Body of pancreas (tissue), 4 donors: ENCODE measurements at regions not wholly inside any gene's neighbourhood (a gene's known extent, or its start where the extent isn't known, plus 50 kb on each side); places are given as distances from the start of the nearest gene placed in this dataset.

ENCODE experiments used
- ATAC-seq: fragments of 150-250 bp; one replicate; pipeline ENCODE4 v1.9.1; 2016
- DNase-seq, 4 donors: peaks; one replicate each; pipeline ENCODE4 v3.0.0-alpha.2; 2019
- H3K27ac ChIP-seq, 4 donors: fragments of 200-600 bp; sonication (generic); 1 replicate in 3 of 4; 2 replicates in 1 of 4; pipeline versions ENCODE4 v1.5.1 to v1.6.1; 2016 to 2019; ENCODE audit warnings: mild to moderate bottlenecking in 1 of 4, mixed read lengths in 1 of 4, moderate library complexity in 1 of 4
- H3K27me3 ChIP-seq, 2 donors: fragments of 200-600 bp; sonication (generic); one replicate each; pipeline ENCODE4 v1.6.0; 2016; ENCODE audit warnings: mild to moderate bottlenecking in 1 of 2
- H3K36me3 ChIP-seq, 2 donors: fragments of 200-600 bp; sonication (generic); replicated peaks in 1 of 2; 2 replicates each; pipeline ENCODE4 v1.5.1; 2016; ENCODE audit warnings: low read depth in 2 of 2; ENCODE audit not compliant: insufficient read depth in 1 of 2
- H3K4me1 ChIP-seq: fragments of 200-600 bp; sonication (generic); one replicate; pipeline ENCODE4 v1.6.0; 2016
- H3K4me3 ChIP-seq, 2 donors: fragments of 200-600 bp; sonication (generic); 1 replicate in 1 of 2; 2 replicates in 1 of 2; pipeline ENCODE4 v1.5.1; 2016 to 2019
- H3K9me3 ChIP-seq, 3 donors: fragments of 200-600 bp; sonication (generic); 1 replicate in 2 of 3; 2 replicates in 1 of 3; pipeline ENCODE4 v1.5.1; 2016
- POLR2A ChIP-seq, 3 donors: fragments of 450-650 bp; IDR thresholded peaks; one replicate each; pipeline ENCODE4 v1.6.1; 2016; ENCODE audit warnings: antibody characterized with exemption in 3 of 3, mild to moderate bottlenecking in 2 of 3
- WGBS, 2 donors: methylation state at CpG; one replicate each; pipeline ENCODE4 v1.1.5; 2017; 5-methylcytosine and 5-hydroxymethylcytosine counted together
- intact Hi-C: fragments of 100-400 bp; cut with DNase I; formaldehyde crosslinking; loops from one replicate; pipeline ENCODE4 v1.15.1; 2023
- TF ChIP-seq, protein P1 (sequence below), 7 experiments: fragments of 450-650 bp in 4 of 7; fragments of 200-600 bp in 3 of 7; sonication (generic) in 3 of 7; IDR thresholded peaks; one replicate each; pipeline ENCODE4 v1.5.1; 2016 to 2019; ENCODE audit warnings: antibody characterized with exemption in 7 of 7

DNA sequence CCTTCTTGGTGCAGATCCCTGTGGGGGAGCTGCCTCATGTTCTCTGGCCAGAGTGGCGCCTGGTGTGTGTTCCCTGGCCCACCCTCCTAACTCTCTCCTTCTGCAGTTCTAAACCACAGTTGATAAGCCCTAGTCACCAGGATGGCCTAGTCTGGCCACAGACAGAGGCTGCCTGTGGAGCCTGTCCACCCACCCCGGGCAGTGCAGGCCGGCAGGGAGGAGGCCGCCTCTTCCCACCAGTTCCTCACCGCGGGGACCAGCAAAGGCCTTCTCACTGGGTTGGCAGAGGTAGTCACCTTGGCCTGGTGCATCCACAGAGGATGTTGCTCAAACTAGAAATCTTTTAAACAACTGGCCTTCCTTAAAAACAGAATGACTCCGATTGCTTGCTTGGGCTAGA lies 276.4 kb upstream of the TTC14 start:
- H3K4me1 ChIP-seq: no peaks in the 10 kb centered on the region
- TF ChIP-seq POLR2A (IDR thresholded peaks at IDR 0.05): no peak
- TF ChIP-seq, protein P1, sequence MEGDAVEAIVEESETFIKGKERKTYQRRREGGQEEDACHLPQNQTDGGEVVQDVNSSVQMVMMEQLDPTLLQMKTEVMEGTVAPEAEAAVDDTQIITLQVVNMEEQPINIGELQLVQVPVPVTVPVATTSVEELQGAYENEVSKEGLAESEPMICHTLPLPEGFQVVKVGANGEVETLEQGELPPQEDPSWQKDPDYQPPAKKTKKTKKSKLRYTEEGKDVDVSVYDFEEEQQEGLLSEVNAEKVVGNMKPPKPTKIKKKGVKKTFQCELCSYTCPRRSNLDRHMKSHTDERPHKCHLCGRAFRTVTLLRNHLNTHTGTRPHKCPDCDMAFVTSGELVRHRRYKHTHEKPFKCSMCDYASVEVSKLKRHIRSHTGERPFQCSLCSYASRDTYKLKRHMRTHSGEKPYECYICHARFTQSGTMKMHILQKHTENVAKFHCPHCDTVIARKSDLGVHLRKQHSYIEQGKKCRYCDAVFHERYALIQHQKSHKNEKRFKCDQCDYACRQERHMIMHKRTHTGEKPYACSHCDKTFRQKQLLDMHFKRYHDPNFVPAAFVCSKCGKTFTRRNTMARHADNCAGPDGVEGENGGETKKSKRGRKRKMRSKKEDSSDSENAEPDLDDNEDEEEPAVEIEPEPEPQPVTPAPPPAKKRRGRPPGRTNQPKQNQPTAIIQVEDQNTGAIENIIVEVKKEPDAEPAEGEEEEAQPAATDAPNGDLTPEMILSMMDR (IDR thresholded peaks at IDR 0.05): no peak
- no peaks in the 10 kb centered on the region for H3K27me3 ChIP-seq
- WGBS, 2 donors: 91 to 95% methylated on average over 7 of the region's 7 CpGs
- no peaks in the 10 kb centered on the region for H3K36me3 ChIP-seq
- ATAC-seq (no peak), DNase-seq (no peak)
- no peaks in the 10 kb centered on the region for H3K9me3 ChIP-seq
- intact Hi-C loops: no loop called here
- H3K4me3 ChIP-seq: no peak overlapping the region
- no peak overlapping the region for H3K27ac ChIP-seq

GRCh38 chr3:180325958-180326357 lies 276.0 kb upstream of the TTC14 start:
- Histone ChIP-seq H3K27me3 (no peaks in the 10 kb centered on the region), H3K36me3 (no peaks in the 10 kb centered on the region), H3K4me1 (no peaks in the 10 kb centered on the region), H3K4me3 (no peak overlapping the region), H3K27ac (no peak overlapping the region), H3K9me3 (no peaks in the 10 kb centered on the region)
- no peak for ATAC-seq
- DNase-seq: no peak
- 80 to 88% methylated on average over 3 of the region's 3 CpGs for WGBS, 2 donors
- intact Hi-C loops: no loop called here
- TF ChIP-seq, protein P1 (IDR thresholded peaks at IDR 0.05): no peak
- TF ChIP-seq POLR2A (IDR thresholded peaks at IDR 0.05): no peak

DNA sequence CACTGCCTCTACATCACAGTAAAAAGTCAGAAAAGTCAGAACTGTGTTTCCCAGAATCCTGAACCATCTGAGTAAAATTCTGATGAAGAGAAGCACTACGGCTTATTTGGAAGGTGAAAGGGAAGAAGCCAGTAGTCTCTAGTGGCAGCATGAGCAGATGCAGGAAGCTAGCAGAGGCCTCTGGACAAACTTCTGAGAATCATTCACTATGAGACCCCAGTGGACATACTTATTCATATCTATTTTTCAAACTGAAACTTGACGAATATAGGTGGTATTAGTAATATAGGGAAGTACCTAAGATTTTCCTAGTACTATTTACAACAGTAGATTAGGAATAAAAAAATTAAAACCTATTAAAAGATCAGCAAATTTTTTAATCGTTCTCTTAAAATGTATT lies 272.8 kb upstream of the TTC14 start:
- Histone ChIP-seq H3K4me1 (no peaks in the 10 kb centered on the region), H3K27me3 (no peaks in the 10 kb centered on the region), H3K9me3 (no peaks in the 10 kb centered on the region), H3K27ac (no peak overlapping the region), H3K4me3 (no peak overlapping the region), H3K36me3 (no peaks in the 10 kb centered on the region)
- ATAC-seq (no peak), DNase-seq (no peak)
- 71 to 81% methylated on average over 3 of the region's 3 CpGs for WGBS, 2 donors
- TF ChIP-seq POLR2A (IDR thresholded peaks at IDR 0.05): no peak
- TF ChIP-seq, protein P1 (IDR thresholded peaks at IDR 0.05): no peak
- intact Hi-C loops: no loop called here

- TF ChIP-seq POLR2A (IDR thresholded peaks at IDR 0.05): no peak
- TF ChIP-seq, protein P1 (IDR thresholded peaks at IDR 0.05): no peak
- Histone ChIP-seq H3K27ac (no peak overlapping the region), H3K4me3 (no peak overlapping the region), H3K36me3 (no peaks in the 10 kb centered on the region), H3K27me3 (no peaks in the 10 kb centered on the region), H3K4me1 (no peaks in the 10 kb centered on the region), H3K9me3 (no peaks in the 10 kb centered on the region)
- 67 to 85% methylated on average over 2 of the region's 2 CpGs for WGBS, 2 donors
- ATAC-seq: no peak
- intact Hi-C loops: no loop called here
- DNase-seq: no peak
Observed at GRCh38 chr3:180329847-180330246, 272.1 kb upstream of the TTC14 start.

DNA sequence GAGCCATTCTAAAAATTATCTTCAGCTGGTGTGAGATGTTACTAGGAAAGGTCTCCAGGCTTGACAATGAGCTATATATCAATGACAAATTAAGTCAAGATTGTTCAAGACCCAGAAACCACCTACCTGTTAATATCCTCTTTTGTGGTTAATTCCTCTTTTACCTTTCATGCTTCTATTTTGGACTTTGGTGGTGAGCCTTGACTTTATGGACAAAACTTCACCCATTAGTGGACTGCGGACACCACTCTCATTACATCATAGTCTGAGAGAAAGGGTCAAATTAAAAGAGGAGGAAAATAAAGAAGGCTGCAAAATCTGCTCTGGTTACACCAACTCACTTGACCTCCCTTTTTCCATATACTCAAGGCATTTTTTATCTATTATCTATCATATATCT lies 271.5 kb upstream of the TTC14 start:
- intact Hi-C loops: no loop called here
- no peak for DNase-seq
- ATAC-seq: no peak
- Histone ChIP-seq H3K27me3 (no peaks in the 10 kb centered on the region), H3K4me3 (no peak overlapping the region), H3K27ac (no peak overlapping the region), H3K36me3 (no peaks in the 10 kb centered on the region), H3K9me3 (no peaks in the 10 kb centered on the region), H3K4me1 (no peaks in the 10 kb centered on the region)
- no peak for TF ChIP-seq POLR2A (IDR thresholded peaks at IDR 0.05)
- TF ChIP-seq, protein P1 (IDR thresholded peaks at IDR 0.05): no peak
- WGBS, 2 donors: 92 to 95% methylated on average over 1 of the region's 1 CpG
